ENCODE measurements at regions not wholly inside any gene's neighbourhood (a gene's known extent, or its start where the extent isn't known, plus 50 kb on each side); places are given as distances from the start of the nearest gene placed in this dataset.

GRCh38 chr6:114577109-114577508, 234.3 kb upstream of the HS3ST5 start:
- H3K9me3 ChIP-seq (ENCODE audit: control insufficient read depth, low read depth, low read length) = peaks cover 2% of the 10 kb centered on the region
- no peak overlapping the region for H3K4me3 ChIP-seq (ENCODE audit: low read length)
- no peaks in the 10 kb centered on the region for H3K4me1 ChIP-seq (ENCODE audit: control insufficient read depth, insufficient read depth, low read length)
- no peak for DNase-seq
- no CpG with 5 or more reads among the region's 1 CpG for WGBS (ENCODE audit: insufficient coverage, low lambda C conversion rate)
- H3K36me3 ChIP-seq (ENCODE audit: control insufficient read depth, insufficient read depth, low read length) = no peaks in the 10 kb centered on the region
- H3K27ac ChIP-seq (ENCODE audit: low read length) = no peak overlapping the region
- no peaks in the 10 kb centered on the region for H3K27me3 ChIP-seq (ENCODE audit: control insufficient read depth, insufficient read depth, low read length)

GRCh38 chr6:114576330-114576729, 233.5 kb upstream of the HS3ST5 start:
- Histone ChIP-seq H3K36me3 (ENCODE audit: control insufficient read depth, insufficient read depth, low read length) (no peaks in the 10 kb centered on the region), H3K27me3 (ENCODE audit: control insufficient read depth, insufficient read depth, low read length) (no peaks in the 10 kb centered on the region), H3K27ac (ENCODE audit: low read length) (no peak overlapping the region), H3K4me1 (ENCODE audit: control insufficient read depth, insufficient read depth, low read length) (no peaks in the 10 kb centered on the region), H3K4me3 (ENCODE audit: low read length) (no peak overlapping the region), H3K9me3 (ENCODE audit: control insufficient read depth, low read depth, low read length) (no peaks in the 10 kb centered on the region)
- 82% methylated on average over 3 of the region's 4 CpGs for WGBS (ENCODE audit: insufficient coverage, low lambda C conversion rate)
- no peak for DNase-seq

- 75% methylated on average over 2 of the region's 3 CpGs for WGBS (ENCODE audit: insufficient coverage, low lambda C conversion rate)
- Histone ChIP-seq H3K9me3 (ENCODE audit: control insufficient read depth, low read depth, low read length) (no peaks in the 10 kb centered on the region), H3K36me3 (ENCODE audit: control insufficient read depth, insufficient read depth, low read length) (no peaks in the 10 kb centered on the region), H3K27me3 (ENCODE audit: control insufficient read depth, insufficient read depth, low read length) (no peaks in the 10 kb centered on the region), H3K27ac (ENCODE audit: low read length) (no peak overlapping the region), H3K4me1 (ENCODE audit: control insufficient read depth, insufficient read depth, low read length) (no peaks in the 10 kb centered on the region), H3K4me3 (ENCODE audit: low read length) (no peak overlapping the region)
- no peak for DNase-seq
Observed at GRCh38 chr6:114569669-114570068, 226.8 kb upstream of the HS3ST5 start.

- 85% methylated on average over 2 of the region's 9 CpGs for whole genome bisulfite sequencing (ENCODE audit: insufficient coverage, low lambda C conversion rate)
- Histone ChIP-seq H3K36me3 (ENCODE audit: control insufficient read depth, insufficient read depth, low read length) (no peaks in the 10 kb centered on the region), H3K9me3 (ENCODE audit: control insufficient read depth, low read depth, low read length) (no peaks in the 10 kb centered on the region), H3K27ac (ENCODE audit: low read length) (no peak overlapping the region), H3K4me1 (ENCODE audit: control insufficient read depth, insufficient read depth, low read length) (no peaks in the 10 kb centered on the region), H3K27me3 (ENCODE audit: control insufficient read depth, insufficient read depth, low read length) (no peaks in the 10 kb centered on the region), H3K4me3 (ENCODE audit: low read length) (no peak overlapping the region)
- no peak for DNase-seq
Observed at GRCh38 chr6:114564302-114564933, 221.6 kb upstream of the HS3ST5 start.

- H3K27me3 ChIP-seq (ENCODE audit: control insufficient read depth, insufficient read depth, low read length) = no peaks in the 10 kb centered on the region
- H3K9me3 ChIP-seq (ENCODE audit: control insufficient read depth, low read depth, low read length) = no peaks in the 10 kb centered on the region
- H3K4me3 ChIP-seq (ENCODE audit: low read length) = no peak overlapping the region
- H3K27ac ChIP-seq (ENCODE audit: low read length) = no peak overlapping the region
- no CpG with 5 or more reads among the region's 1 CpG for WGBS (ENCODE audit: insufficient coverage, low lambda C conversion rate)
- no peaks in the 10 kb centered on the region for H3K4me1 ChIP-seq (ENCODE audit: control insufficient read depth, insufficient read depth, low read length)
- H3K36me3 ChIP-seq (ENCODE audit: control insufficient read depth, insufficient read depth, low read length) = no peaks in the 10 kb centered on the region
- DNase-seq = no peak
Observed at GRCh38 chr6:114559419-114559818, 216.6 kb upstream of the HS3ST5 start.

- no peak overlapping the region for H3K4me3 ChIP-seq (ENCODE audit: low read length)
- H3K4me1 ChIP-seq (ENCODE audit: control insufficient read depth, insufficient read depth, low read length) = no peaks in the 10 kb centered on the region
- H3K9me3 ChIP-seq (ENCODE audit: control insufficient read depth, low read depth, low read length) = no peaks in the 10 kb centered on the region
- no peaks in the 10 kb centered on the region for H3K27me3 ChIP-seq (ENCODE audit: control insufficient read depth, insufficient read depth, low read length)
- H3K27ac ChIP-seq (ENCODE audit: low read length) = no peak overlapping the region
- no peak for DNase-seq
- no peaks in the 10 kb centered on the region for H3K36me3 ChIP-seq (ENCODE audit: control insufficient read depth, insufficient read depth, low read length)
Observed at GRCh38 chr6:114558153-114558552, 215.3 kb upstream of the HS3ST5 start.

DNA sequence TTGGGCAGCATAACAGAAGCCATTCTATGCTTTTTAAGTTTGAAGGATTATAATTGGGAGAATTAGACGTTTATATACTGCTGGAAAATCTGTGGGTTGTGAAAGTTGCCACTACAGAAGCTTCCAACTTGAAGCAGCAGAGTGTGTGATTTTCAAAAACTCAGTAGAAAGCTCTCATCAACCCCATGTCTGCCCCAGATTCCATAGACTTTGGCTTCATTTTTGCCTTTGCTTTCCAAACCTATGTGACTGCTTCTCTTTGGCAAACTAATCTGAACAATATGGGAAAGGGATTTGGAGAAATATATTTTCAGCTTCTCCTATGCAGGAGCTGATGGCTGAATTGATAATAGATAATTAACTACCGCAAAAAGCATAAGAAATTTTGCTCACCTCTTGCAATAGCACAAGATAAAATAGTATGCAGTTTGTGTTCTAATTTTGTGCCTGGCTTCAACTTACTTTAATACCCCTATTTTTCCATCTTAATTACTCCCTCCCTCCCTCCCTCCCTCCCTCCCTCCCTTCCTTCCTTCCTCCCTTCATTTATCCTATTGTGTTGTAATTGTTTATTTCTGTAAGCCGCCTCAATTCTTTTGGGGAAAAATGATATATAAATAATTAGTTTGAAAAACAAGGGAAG, 214.1 kb upstream of the HS3ST5 start:
- Histone ChIP-seq H3K27me3 (ENCODE audit: control insufficient read depth, insufficient read depth, low read length) (no peaks in the 10 kb centered on the region), H3K9me3 (ENCODE audit: control insufficient read depth, low read depth, low read length) (no peaks in the 10 kb centered on the region), H3K4me1 (ENCODE audit: control insufficient read depth, insufficient read depth, low read length) (no peaks in the 10 kb centered on the region), H3K36me3 (ENCODE audit: control insufficient read depth, insufficient read depth, low read length) (no peaks in the 10 kb centered on the region), H3K27ac (ENCODE audit: low read length) (no peak overlapping the region), H3K4me3 (ENCODE audit: low read length) (no peak overlapping the region)
- DNase-seq = no peak
- no CpG with 5 or more reads among the region's 3 CpGs for WGBS (ENCODE audit: insufficient coverage, low lambda C conversion rate)

GRCh38 chr6:114550316-114550715, 207.5 kb upstream of the HS3ST5 start:
- no peaks in the 10 kb centered on the region for H3K9me3 ChIP-seq (ENCODE audit: control insufficient read depth, low read depth, low read length)
- H3K4me1 ChIP-seq (ENCODE audit: control insufficient read depth, insufficient read depth, low read length) = no peaks in the 10 kb centered on the region
- H3K27ac ChIP-seq (ENCODE audit: low read length) = no peak overlapping the region
- no peak for DNase-seq
- H3K4me3 ChIP-seq (ENCODE audit: low read length) = no peak overlapping the region
- no peaks in the 10 kb centered on the region for H3K27me3 ChIP-seq (ENCODE audit: control insufficient read depth, insufficient read depth, low read length)
- H3K36me3 ChIP-seq (ENCODE audit: control insufficient read depth, insufficient read depth, low read length) = no peaks in the 10 kb centered on the region
- no CpG with 5 or more reads among the region's 2 CpGs for WGBS (ENCODE audit: insufficient coverage, low lambda C conversion rate)

GRCh38 chr6:114543696-114544095, 200.9 kb upstream of the HS3ST5 start:
- H3K9me3 ChIP-seq (ENCODE audit: control insufficient read depth, low read depth, low read length) = peaks cover 4% of the 10 kb centered on the region
- WGBS (ENCODE audit: insufficient coverage, low lambda C conversion rate) = no CpG with 5 or more reads among the region's 2 CpGs
- H3K27ac ChIP-seq (ENCODE audit: low read length) = no peak overlapping the region
- H3K36me3 ChIP-seq (ENCODE audit: control insufficient read depth, insufficient read depth, low read length) = no peaks in the 10 kb centered on the region
- no peak overlapping the region for H3K4me3 ChIP-seq (ENCODE audit: low read length)
- H3K27me3 ChIP-seq (ENCODE audit: control insufficient read depth, insufficient read depth, low read length) = no peaks in the 10 kb centered on the region
- DNase-seq = no peak
- H3K4me1 ChIP-seq (ENCODE audit: control insufficient read depth, insufficient read depth, low read length) = no peaks in the 10 kb centered on the region

GRCh38 chr6:114541794-114542193, 199.0 kb upstream of the HS3ST5 start:
- no peaks in the 10 kb centered on the region for H3K4me1 ChIP-seq (ENCODE audit: control insufficient read depth, insufficient read depth, low read length)
- no peak for DNase-seq
- no peaks in the 10 kb centered on the region for H3K36me3 ChIP-seq (ENCODE audit: control insufficient read depth, insufficient read depth, low read length)
- H3K9me3 ChIP-seq (ENCODE audit: control insufficient read depth, low read depth, low read length) = peaks cover 4% of the 10 kb centered on the region
- no peak overlapping the region for H3K27ac ChIP-seq (ENCODE audit: low read length)
- H3K4me3 ChIP-seq (ENCODE audit: low read length) = no peak overlapping the region
- no peaks in the 10 kb centered on the region for H3K27me3 ChIP-seq (ENCODE audit: control insufficient read depth, insufficient read depth, low read length)
- no CpG with 5 or more reads among the region's 21 CpGs for WGBS (ENCODE audit: insufficient coverage, low lambda C conversion rate)

DNA sequence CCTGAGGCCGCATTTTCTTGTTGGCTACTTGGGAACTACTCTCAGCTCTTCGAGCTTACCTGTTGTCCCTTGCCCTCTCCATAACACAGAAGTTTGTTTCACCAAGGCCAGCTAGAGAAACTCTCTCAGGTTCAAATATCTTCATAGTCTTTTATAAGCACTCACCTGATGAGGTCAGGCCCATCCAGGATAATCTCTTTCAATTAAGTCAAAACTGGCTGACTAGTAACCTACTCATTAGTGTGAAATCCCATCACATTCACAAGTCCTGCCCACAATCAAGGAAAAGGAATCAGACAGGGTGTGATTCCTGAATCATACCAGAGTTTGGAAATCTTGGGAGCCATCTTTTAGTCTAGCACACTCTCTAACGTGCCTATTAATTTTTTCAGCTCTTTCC, 195.2 kb upstream of the HS3ST5 start:
- Histone ChIP-seq H3K4me3 (ENCODE audit: low read length) (no peak overlapping the region), H3K27me3 (ENCODE audit: control insufficient read depth, insufficient read depth, low read length) (no peaks in the 10 kb centered on the region), H3K36me3 (ENCODE audit: control insufficient read depth, insufficient read depth, low read length) (no peaks in the 10 kb centered on the region), H3K9me3 (ENCODE audit: control insufficient read depth, low read depth, low read length) (peaks cover 4% of the 10 kb centered on the region), H3K27ac (ENCODE audit: low read length) (no peak overlapping the region), H3K4me1 (ENCODE audit: control insufficient read depth, insufficient read depth, low read length) (no peaks in the 10 kb centered on the region)
- no peak for DNase-seq
- WGBS (ENCODE audit: insufficient coverage, low lambda C conversion rate) = 100% methylated on average over 1 of the region's 3 CpGs
